Epithelial cell of proximal tubule (primary cell): ENCODE measurements at regions not wholly inside any gene's neighbourhood (a gene's known extent, or its start where the extent isn't known, plus 50 kb on each side); places are given as distances from the start of the nearest gene placed in this dataset.
A peak's percentile ranks its signal among the peaks of the same experiment; 100 is the strongest.

Experiments used
- DNase-seq: peaks from one replicate; pipeline ENCODE4 v3.0.0-alpha.2; 2011; ENCODE audit warnings: low read depth
- H3K4me3 ChIP-seq: 2 replicates; pipeline ENCODE4 v1.5.1; 2011; ENCODE audit warnings: low read depth, mild to moderate bottlenecking, low read length
- TF ChIP-seq, protein P1 (sequence below): conservative IDR thresholded peaks from 2 replicates; pipeline ENCODE4 v1.5.1; 2012; ENCODE audit warnings: low read depth, mild to moderate bottlenecking, low read length

DNA sequence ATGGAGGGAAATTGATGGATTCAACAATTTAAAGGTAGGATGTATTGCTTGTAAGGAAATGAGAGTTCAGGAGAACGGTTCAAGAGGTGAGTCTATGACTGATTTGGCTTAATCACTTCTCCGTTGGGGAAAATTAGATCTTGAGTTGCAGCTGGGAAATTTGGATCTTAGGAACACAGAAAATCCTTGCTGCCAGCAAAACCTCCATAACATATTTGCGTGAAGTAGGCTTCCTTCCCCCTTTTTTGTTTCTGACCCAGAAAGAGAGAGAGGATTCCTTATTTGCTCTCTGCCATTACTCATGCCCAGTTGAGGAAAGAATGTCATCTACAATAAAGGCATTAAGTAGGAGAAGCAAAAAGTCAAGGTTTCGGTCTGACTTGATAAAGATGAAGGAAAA is 73.5 kb upstream of the PDC start:
- no peak for DNase-seq
- TF ChIP-seq, protein P1, sequence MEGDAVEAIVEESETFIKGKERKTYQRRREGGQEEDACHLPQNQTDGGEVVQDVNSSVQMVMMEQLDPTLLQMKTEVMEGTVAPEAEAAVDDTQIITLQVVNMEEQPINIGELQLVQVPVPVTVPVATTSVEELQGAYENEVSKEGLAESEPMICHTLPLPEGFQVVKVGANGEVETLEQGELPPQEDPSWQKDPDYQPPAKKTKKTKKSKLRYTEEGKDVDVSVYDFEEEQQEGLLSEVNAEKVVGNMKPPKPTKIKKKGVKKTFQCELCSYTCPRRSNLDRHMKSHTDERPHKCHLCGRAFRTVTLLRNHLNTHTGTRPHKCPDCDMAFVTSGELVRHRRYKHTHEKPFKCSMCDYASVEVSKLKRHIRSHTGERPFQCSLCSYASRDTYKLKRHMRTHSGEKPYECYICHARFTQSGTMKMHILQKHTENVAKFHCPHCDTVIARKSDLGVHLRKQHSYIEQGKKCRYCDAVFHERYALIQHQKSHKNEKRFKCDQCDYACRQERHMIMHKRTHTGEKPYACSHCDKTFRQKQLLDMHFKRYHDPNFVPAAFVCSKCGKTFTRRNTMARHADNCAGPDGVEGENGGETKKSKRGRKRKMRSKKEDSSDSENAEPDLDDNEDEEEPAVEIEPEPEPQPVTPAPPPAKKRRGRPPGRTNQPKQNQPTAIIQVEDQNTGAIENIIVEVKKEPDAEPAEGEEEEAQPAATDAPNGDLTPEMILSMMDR, result no peak
- no peak overlapping the region for H3K4me3 ChIP-seq

DNA sequence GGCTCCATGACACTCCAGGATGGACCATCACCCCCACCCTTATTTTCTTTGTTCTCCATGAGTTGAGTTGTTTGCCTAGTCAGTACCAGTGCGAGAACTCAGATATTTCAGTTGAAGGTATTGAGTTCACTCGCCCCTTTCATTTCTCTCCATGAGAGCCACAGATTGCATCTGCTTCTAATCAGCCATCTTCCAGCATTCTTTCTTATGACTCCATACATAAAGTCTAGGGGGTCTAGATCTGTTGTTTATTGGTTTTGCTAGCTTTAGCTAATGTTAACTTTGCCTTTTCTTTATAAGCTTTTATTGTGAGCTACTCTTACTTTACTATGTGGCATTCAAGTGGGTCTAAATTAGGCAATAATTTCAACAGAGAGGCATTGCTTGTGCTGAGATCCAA is 71.6 kb upstream of the PDC start:
- no peak overlapping the region for H3K4me3 ChIP-seq
- TF ChIP-seq, protein P1, result no peak
- DNase-seq, result no peak

DNA sequence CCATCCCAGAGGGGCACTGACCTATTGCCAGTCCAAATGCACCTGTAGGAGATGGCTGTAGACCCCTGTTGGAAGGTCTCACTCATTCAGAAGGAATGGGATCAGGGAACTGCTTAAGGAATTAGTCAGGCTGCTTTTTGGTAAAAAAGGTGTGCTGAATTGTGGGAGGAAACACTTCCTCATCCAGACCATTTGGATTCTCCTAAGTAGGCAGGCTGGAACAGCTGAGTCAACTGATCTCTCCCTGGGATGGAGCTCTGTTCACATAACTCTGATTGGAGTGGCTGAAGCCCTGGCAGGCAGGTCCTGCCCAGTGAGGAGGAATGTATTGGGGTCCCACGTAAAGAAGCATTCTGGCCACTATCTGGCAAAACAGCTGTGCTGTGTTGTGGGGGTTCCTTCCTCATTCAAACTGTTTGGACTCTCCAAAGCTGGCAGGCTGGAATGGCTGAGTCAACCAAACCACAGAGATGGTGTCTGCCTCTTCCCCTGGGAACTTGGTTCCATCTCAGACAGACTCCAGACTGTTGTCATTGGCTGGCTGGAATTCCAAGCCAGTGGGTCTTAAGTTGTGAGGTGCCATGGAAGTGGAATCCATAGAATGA is 70.7 kb upstream of the PDC start:
- no peak for DNase-seq
- TF ChIP-seq, protein P1, result no peak
- H3K4me3 ChIP-seq, result no peak overlapping the region

DNA sequence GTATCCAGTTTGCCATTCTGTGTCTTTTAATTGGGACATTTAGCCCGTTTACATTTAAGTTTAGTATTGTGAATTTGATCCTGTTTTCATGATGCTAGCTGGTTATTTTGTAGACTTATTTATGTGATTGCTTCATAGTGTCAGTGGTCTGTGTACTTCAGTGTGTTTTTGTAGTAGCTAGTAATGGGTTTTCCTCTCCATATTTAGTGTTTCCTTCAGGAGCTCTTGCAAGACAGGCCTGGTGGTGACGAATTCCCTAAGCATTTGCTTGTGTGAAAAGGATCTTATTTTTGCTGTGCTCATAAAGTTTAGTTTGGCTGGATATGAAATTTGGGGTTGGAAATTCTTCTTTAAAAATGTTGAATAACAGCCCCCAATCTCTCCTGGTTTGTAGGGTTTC is 69.2 kb upstream of the PDC start:
- TF ChIP-seq, protein P1, result no peak
- no peak overlapping the region for H3K4me3 ChIP-seq
- no peak for DNase-seq

DNA sequence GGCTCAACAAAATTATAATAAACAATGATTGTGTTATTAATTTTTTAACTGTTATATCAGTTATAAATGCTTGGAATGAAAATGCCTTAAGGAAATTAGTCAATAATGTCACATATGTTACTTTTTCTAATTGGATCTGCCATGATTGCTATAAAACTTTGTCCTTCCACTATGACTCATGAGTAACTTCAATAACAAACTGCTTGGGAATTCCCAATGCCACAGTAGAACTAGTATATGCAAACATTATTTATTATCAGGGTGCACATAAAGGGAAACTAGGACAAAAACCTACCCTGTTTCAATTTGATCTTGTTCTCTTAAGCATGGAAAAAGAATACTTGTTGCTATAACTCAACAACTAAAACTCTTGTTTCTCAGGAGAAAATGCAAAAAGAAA is 59.1 kb upstream of the PDC start:
- peak; percentile 7 for DNase-seq
- TF ChIP-seq, protein P1, result no peak
- no peak overlapping the region for H3K4me3 ChIP-seq

DNA sequence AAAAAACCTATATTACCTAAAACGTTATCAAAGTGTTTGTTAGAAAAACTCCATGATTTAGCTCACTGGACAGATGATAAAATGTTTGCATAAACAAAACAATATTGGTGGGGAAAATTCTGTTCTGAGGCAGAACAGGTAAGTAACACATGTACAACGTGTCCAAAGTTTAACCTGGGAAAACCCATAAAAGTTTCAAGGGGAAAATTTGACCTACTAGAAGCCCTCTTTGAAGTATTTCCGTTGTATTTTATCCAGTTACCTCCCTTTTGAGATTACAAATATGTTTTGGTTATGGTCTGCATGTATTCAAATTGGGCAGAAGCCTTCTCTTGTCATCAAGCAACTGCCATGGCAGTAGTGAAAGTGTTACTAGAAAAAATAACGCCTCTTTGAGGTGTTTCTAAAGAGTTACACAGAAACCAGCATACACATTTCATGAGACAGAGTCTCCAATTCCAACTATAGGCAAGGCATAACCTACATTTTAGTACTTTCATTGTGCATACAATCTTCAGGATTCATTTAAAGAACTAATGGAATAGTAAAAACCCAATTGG is 58.0 kb upstream of the PDC start:
- TF ChIP-seq, protein P1, result no peak
- DNase-seq, result no peak
- H3K4me3 ChIP-seq, result no peak overlapping the region

DNA sequence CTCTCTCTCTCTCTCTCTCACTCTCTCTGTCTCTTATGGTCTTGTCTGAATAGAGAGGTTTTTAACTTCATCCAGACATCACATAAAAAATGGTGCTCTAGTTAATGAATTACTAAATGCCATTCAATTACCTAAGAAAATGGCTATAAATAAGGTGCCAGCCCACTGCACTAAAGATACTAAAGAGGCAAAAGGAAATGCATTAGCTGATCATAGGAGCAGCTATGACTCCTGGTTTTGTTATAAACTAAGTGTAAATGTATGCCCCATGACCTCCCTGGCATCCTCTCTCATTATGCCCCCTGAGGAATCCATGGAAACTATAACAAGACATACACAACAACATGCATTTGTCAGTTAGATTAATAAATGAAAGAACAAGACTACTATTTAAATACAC is 57.5 kb upstream of the PDC start:
- DNase-seq, result peak; percentile 6
- TF ChIP-seq, protein P1, result no peak
- no peak overlapping the region for H3K4me3 ChIP-seq
